CD14-positive monocyte (primary cell): ENCODE measurements at regions not wholly inside any gene's neighbourhood (a gene's known extent, or its start where the extent isn't known, plus 50 kb on each side); places are given as distances from the start of the nearest gene placed in this dataset.

Source experiments
- DNase-seq, 3 donors: peaks; one replicate each; pipeline ENCODE4 v3.0.0-alpha.2; 2011 to 2022
- H2AFZ ChIP-seq: 2 replicates; pipeline ENCODE4 v1.6.0; 2012; ENCODE audit warnings: mild to moderate bottlenecking, low read depth, low read length, inconsistent platforms; ENCODE audit not compliant: insufficient read depth, poor library complexity, severe bottlenecking
- H3K27ac ChIP-seq, 2 donors: 1 replicate in 1 of 2; 2 replicates in 1 of 2; pipeline ENCODE4 v1.5.1; 2012 to 2013; ENCODE audit warnings: low read length in 2 of 2, control low read depth in 1 of 2, inconsistent platforms in 1 of 2, low read depth in 1 of 2, mild to moderate bottlenecking in 1 of 2
- H3K27me3 ChIP-seq, 2 donors: one replicate each; pipeline versions ENCODE4 v1.6.0 to v1.6.1; 2011 to 2013; ENCODE audit warnings: low read length in 2 of 2; ENCODE audit not compliant: control insufficient read depth in 2 of 2, insufficient read depth in 2 of 2
- H3K36me3 ChIP-seq, 2 donors: replicated peaks in 1 of 2; 1 replicate in 1 of 2; 2 replicates in 1 of 2; pipeline versions ENCODE4 v1.5.1 to v1.6.1; 2012 to 2013; ENCODE audit warnings: low read length in 2 of 2, control low read depth in 1 of 2, inconsistent platforms in 1 of 2, mild to moderate bottlenecking in 1 of 2; ENCODE audit not compliant: insufficient read depth in 2 of 2, control insufficient read depth in 1 of 2
- H3K4me1 ChIP-seq, 2 donors: 1 replicate in 1 of 2; 2 replicates in 1 of 2; pipeline versions ENCODE4 v1.5.1 to v1.6.1; 2012 to 2013; ENCODE audit warnings: low read length in 2 of 2, control low read depth in 1 of 2, inconsistent platforms in 1 of 2, mild to moderate bottlenecking in 1 of 2, moderate library complexity in 1 of 2; ENCODE audit not compliant: insufficient read depth in 2 of 2, control insufficient read depth in 1 of 2
- H3K4me2 ChIP-seq: replicated peaks from 2 replicates; pipeline ENCODE3; 2012; ENCODE audit warnings: low read length, moderate library complexity, mild to moderate bottlenecking; ENCODE audit not compliant: poor library complexity, severe bottlenecking; ENCODE audit errors: extremely low read depth
- H3K4me3 ChIP-seq, 3 experiments: fragments of 200-600 bp in 1 of 3; sonication (generic) in 1 of 3; replicated peaks in 1 of 3; 1 replicate in 2 of 3; 2 replicates in 1 of 3; pipeline ENCODE4 v1.5.1; 2011 to 2013; ENCODE audit warnings: low read length in 3 of 3, mild to moderate bottlenecking in 3 of 3, control low read depth in 2 of 3, low read depth in 2 of 3, inconsistent platforms in 1 of 3, moderate library complexity in 1 of 3
- H3K79me2 ChIP-seq: 2 replicates; pipeline ENCODE4 v1.6.0; 2012; ENCODE audit warnings: mild to moderate bottlenecking, control low read depth, inconsistent platforms, low read length, moderate library complexity; ENCODE audit not compliant: insufficient read depth
- H3K9ac ChIP-seq: 2 replicates; pipeline ENCODE4 v1.6.0; 2017; ENCODE audit warnings: low read length, mild to moderate bottlenecking; ENCODE audit not compliant: insufficient read depth, poor library complexity, severe bottlenecking
- H3K9me3 ChIP-seq, 2 donors: replicated peaks in 1 of 2; 1 replicate in 1 of 2; 2 replicates in 1 of 2; pipeline versions ENCODE4 v1.5.1 to v1.6.1; 2012 to 2013; ENCODE audit warnings: low read length in 2 of 2, control low read depth in 1 of 2; ENCODE audit not compliant: control insufficient read depth in 1 of 2, insufficient read depth in 1 of 2
- H4K20me1 ChIP-seq: 2 replicates; pipeline ENCODE4 v1.6.0; 2012; ENCODE audit warnings: mild to moderate bottlenecking, low read length, control low read depth, moderate library complexity; ENCODE audit not compliant: insufficient read depth
- H3K27ac Mint-ChIP-seq, 7 donors: one replicate each; pipeline ENCODE4 v1.8.0; 2020; ENCODE audit warnings: mild to moderate bottlenecking in 7 of 7, mixed read lengths in 7 of 7, moderate library complexity in 6 of 7, inconsistent platforms in 2 of 7
- H3K27me3 Mint-ChIP-seq, 3 donors: one replicate each; pipeline ENCODE4 v1.8.0; 2021 to 2022; ENCODE audit warnings: low read depth in 3 of 3, mild to moderate bottlenecking in 3 of 3, mixed read lengths in 3 of 3, moderate library complexity in 3 of 3, inconsistent platforms in 1 of 3
- H3K36me3 Mint-ChIP-seq, 2 donors: one replicate each; pipeline ENCODE4 v1.8.0; 2020; ENCODE audit warnings: mixed read lengths in 2 of 2, inconsistent platforms in 1 of 2, mild to moderate bottlenecking in 1 of 2
- H3K4me1 Mint-ChIP-seq: one replicate; pipeline ENCODE4 v1.8.0; 2020; ENCODE audit warnings: mild to moderate bottlenecking, mixed read lengths
- H3K4me3 Mint-ChIP-seq, 2 donors: one replicate each; pipeline ENCODE4 v1.8.0; 2020; ENCODE audit warnings: mild to moderate bottlenecking in 2 of 2, mixed read lengths in 2 of 2, moderate library complexity in 1 of 2
- H3K9me3 Mint-ChIP-seq, 7 donors: one replicate each; pipeline ENCODE4 v1.8.0; 2020 to 2022; ENCODE audit warnings: mixed read lengths in 7 of 7, mild to moderate bottlenecking in 6 of 7, moderate library complexity in 6 of 7, inconsistent platforms in 2 of 7
- WGBS: methylation state at CpG from one replicate; pipeline ENCODE4 v1.1.5; 2013; ENCODE audit warnings: missing lambda C conversion rate; ENCODE audit not compliant: insufficient coverage; 5-methylcytosine and 5-hydroxymethylcytosine counted together
- intact Hi-C, 2 donors: fragments of 100-400 bp; cut with micrococcal nuclease; formaldehyde crosslinking; loops; one replicate each; pipeline versions ENCODE4 v1.15.0 to v1.15.1; 2023
- TF ChIP-seq, protein P1 (sequence below): fragments of 200-600 bp; IDR thresholded peaks from one replicate; pipeline ENCODE4 v1.8.0; 2022; ENCODE audit warnings: antibody characterized with exemption, mild to moderate bottlenecking

DNA sequence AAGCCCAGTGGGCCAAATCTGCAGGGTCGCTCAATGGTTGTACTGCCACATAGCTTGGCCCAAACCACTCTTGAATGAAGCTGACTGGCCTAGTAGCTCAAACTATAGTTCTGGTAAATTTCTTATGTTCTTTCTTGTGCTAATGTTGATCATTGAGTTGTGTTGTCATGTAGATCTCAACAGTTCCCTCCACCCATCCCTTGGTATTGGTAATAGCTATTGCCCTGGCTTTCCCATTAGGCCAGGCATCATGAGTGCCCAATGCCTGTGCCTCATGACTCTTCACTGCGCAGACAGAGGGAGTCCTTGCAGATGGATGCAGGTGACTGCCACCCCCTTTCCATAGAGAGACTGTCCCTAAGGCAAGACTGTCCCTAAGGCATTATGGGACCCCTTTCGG, 988.4 kb downstream of the KCNMA1 start:
- Histone ChIP-seq H3K9me3 (no peaks in the 10 kb centered on the region), H3K79me2 (no peaks in the 10 kb centered on the region), H3K4me3 (no peak overlapping the region), H2AFZ (no peak overlapping the region), H3K36me3 (no peaks in the 10 kb centered on the region), H3K4me2 (no peak overlapping the region), H4K20me1 (no peaks in the 10 kb centered on the region), H3K27me3 (no peaks in the 10 kb centered on the region), H3K27ac (no peak overlapping the region), H3K9ac (no peak overlapping the region), H3K4me1 (no peaks in the 10 kb centered on the region)
- Mint-ChIP-seq H3K27me3 (peaks cover 0 to 2% (median 0%) of the 10 kb centered on the region in 3 donors), H3K9me3 (peaks cover 0 to 6% (median 2%) of the 10 kb centered on the region in 7 donors), H3K27ac (no peak overlapping the region), H3K36me3 (no peaks in the 10 kb centered on the region), H3K4me3 (no peak overlapping the region), H3K4me1 (no peaks in the 10 kb centered on the region)
- no peak for DNase-seq
- TF ChIP-seq, protein P1, sequence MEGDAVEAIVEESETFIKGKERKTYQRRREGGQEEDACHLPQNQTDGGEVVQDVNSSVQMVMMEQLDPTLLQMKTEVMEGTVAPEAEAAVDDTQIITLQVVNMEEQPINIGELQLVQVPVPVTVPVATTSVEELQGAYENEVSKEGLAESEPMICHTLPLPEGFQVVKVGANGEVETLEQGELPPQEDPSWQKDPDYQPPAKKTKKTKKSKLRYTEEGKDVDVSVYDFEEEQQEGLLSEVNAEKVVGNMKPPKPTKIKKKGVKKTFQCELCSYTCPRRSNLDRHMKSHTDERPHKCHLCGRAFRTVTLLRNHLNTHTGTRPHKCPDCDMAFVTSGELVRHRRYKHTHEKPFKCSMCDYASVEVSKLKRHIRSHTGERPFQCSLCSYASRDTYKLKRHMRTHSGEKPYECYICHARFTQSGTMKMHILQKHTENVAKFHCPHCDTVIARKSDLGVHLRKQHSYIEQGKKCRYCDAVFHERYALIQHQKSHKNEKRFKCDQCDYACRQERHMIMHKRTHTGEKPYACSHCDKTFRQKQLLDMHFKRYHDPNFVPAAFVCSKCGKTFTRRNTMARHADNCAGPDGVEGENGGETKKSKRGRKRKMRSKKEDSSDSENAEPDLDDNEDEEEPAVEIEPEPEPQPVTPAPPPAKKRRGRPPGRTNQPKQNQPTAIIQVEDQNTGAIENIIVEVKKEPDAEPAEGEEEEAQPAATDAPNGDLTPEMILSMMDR, result no peak
- intact Hi-C loops, result no loop called here
- 85% methylated on average over 2 of the region's 3 CpGs for WGBS

GRCh38 chr10:76647301-76647700, 990.3 kb downstream of the KCNMA1 start:
- intact Hi-C loops, result no loop called here

More at GRCh38 chr10:76647301-76647700, 990.3 kb downstream of the KCNMA1 start:
- Histone ChIP-seq H3K27ac (no peak overlapping the region), H3K9me3 (no peaks in the 10 kb centered on the region), H2AFZ (no peak overlapping the region), H3K36me3 (no peaks in the 10 kb centered on the region), H3K9ac (no peak overlapping the region), H4K20me1 (no peaks in the 10 kb centered on the region), H3K27me3 (no peaks in the 10 kb centered on the region), H3K79me2 (no peaks in the 10 kb centered on the region), H3K4me3 (no peak overlapping the region), H3K4me1 (no peaks in the 10 kb centered on the region), H3K4me2 (no peak overlapping the region)
- H3K27ac Mint-ChIP-seq, result no peak overlapping the region
- H3K4me3 Mint-ChIP-seq, result no peak overlapping the region
- no peaks in the 10 kb centered on the region for H3K36me3 Mint-ChIP-seq
- peaks cover 0 to 2% (median 2%) of the 10 kb centered on the region in 3 donors for H3K27me3 Mint-ChIP-seq
- peaks cover 0 to 6% (median 2%) of the 10 kb centered on the region in 7 donors for H3K9me3 Mint-ChIP-seq
- no peak for DNase-seq
- no peaks in the 10 kb centered on the region for H3K4me1 Mint-ChIP-seq
- no CpG with 5 or more reads among the region's 2 CpGs for WGBS
- TF ChIP-seq, protein P1, result no peak
